C4-2B (cell line): ENCODE measurements at regions not wholly inside any gene's neighbourhood (a gene's known extent, or its start where the extent isn't known, plus 50 kb on each side); places are given as distances from the start of the nearest gene placed in this dataset.

Experiments
- ZFX ChIP-seq: fragments of 450-650 bp; IDR thresholded peaks from 2 replicates; pipeline ENCODE4 v1.6.1; 2017
- TF ChIP-seq, protein P1 (sequence below): fragments of 450-650 bp; conservative IDR thresholded peaks from 2 replicates; pipeline ENCODE4 v1.5.1; 2017; ENCODE audit warnings: mild to moderate bottlenecking

DNA sequence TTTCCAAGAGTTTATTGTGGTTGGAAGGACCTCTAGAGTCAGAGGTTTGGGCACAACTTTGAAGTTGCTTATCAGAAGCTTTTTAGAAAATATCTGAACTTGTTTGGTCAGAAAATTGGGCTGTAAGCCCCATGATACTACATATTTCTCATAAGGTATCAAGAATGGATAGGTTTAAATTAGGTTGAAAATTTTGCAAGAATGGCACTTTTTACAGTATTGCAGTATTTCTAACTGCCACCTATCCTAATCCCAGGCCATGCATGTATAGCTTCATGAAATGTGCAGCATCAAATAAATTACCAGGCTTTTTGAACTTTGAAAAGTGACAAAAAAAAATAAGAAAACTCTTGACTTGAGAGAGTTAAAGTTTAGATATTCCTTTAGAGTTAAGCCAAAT is 367.2 kb downstream of the FIGN start:
- TF ChIP-seq, protein P1, sequence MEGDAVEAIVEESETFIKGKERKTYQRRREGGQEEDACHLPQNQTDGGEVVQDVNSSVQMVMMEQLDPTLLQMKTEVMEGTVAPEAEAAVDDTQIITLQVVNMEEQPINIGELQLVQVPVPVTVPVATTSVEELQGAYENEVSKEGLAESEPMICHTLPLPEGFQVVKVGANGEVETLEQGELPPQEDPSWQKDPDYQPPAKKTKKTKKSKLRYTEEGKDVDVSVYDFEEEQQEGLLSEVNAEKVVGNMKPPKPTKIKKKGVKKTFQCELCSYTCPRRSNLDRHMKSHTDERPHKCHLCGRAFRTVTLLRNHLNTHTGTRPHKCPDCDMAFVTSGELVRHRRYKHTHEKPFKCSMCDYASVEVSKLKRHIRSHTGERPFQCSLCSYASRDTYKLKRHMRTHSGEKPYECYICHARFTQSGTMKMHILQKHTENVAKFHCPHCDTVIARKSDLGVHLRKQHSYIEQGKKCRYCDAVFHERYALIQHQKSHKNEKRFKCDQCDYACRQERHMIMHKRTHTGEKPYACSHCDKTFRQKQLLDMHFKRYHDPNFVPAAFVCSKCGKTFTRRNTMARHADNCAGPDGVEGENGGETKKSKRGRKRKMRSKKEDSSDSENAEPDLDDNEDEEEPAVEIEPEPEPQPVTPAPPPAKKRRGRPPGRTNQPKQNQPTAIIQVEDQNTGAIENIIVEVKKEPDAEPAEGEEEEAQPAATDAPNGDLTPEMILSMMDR = no peak
- TF ChIP-seq ZFX = no peak
